H1 (cell line): ENCODE measurements at regions not wholly inside any gene's neighbourhood (a gene's known extent, or its start where the extent isn't known, plus 50 kb on each side); places are given as distances from the start of the nearest gene placed in this dataset.

Experiments used
- E2F6 ChIP-seq: IDR thresholded peaks from 2 replicates; pipeline ENCODE4 v1.6.1; 2012; ENCODE audit warnings: inconsistent platforms
- SP2 ChIP-seq: IDR thresholded peaks from 2 replicates; pipeline ENCODE4 v1.6.1; 2012; ENCODE audit warnings: mild to moderate bottlenecking, low read length, inconsistent platforms
- SUZ12 ChIP-seq: fragments of 200-600 bp; sonication (generic); IDR thresholded peaks from 2 replicates; pipeline ENCODE4 v1.6.1; 2012; ENCODE audit warnings: mild to moderate bottlenecking, inconsistent platforms, low read length, moderate library complexity, mixed read lengths
- TF ChIP-seq, protein P1 (sequence below): fragments of 300-600 bp; sonication (generic); IDR thresholded peaks from 2 replicates; pipeline ENCODE4 v1.7.1; 2012; ENCODE audit warnings: low read length, moderate library complexity, mild to moderate bottlenecking, inconsistent platforms; ENCODE audit not compliant: insufficient replicate concordance

DNA sequence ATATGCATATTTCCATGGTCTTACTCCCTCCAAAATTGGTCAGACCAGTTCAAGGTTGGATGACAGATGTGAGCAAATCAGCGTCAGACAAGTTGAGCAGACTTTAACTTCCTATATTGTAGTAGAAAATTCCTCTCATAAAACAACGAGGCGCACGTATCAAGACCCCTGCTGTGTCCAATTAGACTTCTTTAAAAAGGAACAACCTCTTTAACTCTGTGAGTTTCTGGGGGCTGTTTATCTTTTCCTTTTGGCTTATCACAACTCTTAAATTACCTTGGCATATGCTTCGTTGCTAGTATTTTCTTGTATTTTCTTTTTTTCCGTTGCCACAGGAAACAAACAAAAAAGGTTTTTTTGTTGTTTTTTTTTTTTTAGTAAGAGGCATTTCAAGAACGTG is 398.2 kb upstream of the WWC1 start (continued):
- TF ChIP-seq, protein P1, sequence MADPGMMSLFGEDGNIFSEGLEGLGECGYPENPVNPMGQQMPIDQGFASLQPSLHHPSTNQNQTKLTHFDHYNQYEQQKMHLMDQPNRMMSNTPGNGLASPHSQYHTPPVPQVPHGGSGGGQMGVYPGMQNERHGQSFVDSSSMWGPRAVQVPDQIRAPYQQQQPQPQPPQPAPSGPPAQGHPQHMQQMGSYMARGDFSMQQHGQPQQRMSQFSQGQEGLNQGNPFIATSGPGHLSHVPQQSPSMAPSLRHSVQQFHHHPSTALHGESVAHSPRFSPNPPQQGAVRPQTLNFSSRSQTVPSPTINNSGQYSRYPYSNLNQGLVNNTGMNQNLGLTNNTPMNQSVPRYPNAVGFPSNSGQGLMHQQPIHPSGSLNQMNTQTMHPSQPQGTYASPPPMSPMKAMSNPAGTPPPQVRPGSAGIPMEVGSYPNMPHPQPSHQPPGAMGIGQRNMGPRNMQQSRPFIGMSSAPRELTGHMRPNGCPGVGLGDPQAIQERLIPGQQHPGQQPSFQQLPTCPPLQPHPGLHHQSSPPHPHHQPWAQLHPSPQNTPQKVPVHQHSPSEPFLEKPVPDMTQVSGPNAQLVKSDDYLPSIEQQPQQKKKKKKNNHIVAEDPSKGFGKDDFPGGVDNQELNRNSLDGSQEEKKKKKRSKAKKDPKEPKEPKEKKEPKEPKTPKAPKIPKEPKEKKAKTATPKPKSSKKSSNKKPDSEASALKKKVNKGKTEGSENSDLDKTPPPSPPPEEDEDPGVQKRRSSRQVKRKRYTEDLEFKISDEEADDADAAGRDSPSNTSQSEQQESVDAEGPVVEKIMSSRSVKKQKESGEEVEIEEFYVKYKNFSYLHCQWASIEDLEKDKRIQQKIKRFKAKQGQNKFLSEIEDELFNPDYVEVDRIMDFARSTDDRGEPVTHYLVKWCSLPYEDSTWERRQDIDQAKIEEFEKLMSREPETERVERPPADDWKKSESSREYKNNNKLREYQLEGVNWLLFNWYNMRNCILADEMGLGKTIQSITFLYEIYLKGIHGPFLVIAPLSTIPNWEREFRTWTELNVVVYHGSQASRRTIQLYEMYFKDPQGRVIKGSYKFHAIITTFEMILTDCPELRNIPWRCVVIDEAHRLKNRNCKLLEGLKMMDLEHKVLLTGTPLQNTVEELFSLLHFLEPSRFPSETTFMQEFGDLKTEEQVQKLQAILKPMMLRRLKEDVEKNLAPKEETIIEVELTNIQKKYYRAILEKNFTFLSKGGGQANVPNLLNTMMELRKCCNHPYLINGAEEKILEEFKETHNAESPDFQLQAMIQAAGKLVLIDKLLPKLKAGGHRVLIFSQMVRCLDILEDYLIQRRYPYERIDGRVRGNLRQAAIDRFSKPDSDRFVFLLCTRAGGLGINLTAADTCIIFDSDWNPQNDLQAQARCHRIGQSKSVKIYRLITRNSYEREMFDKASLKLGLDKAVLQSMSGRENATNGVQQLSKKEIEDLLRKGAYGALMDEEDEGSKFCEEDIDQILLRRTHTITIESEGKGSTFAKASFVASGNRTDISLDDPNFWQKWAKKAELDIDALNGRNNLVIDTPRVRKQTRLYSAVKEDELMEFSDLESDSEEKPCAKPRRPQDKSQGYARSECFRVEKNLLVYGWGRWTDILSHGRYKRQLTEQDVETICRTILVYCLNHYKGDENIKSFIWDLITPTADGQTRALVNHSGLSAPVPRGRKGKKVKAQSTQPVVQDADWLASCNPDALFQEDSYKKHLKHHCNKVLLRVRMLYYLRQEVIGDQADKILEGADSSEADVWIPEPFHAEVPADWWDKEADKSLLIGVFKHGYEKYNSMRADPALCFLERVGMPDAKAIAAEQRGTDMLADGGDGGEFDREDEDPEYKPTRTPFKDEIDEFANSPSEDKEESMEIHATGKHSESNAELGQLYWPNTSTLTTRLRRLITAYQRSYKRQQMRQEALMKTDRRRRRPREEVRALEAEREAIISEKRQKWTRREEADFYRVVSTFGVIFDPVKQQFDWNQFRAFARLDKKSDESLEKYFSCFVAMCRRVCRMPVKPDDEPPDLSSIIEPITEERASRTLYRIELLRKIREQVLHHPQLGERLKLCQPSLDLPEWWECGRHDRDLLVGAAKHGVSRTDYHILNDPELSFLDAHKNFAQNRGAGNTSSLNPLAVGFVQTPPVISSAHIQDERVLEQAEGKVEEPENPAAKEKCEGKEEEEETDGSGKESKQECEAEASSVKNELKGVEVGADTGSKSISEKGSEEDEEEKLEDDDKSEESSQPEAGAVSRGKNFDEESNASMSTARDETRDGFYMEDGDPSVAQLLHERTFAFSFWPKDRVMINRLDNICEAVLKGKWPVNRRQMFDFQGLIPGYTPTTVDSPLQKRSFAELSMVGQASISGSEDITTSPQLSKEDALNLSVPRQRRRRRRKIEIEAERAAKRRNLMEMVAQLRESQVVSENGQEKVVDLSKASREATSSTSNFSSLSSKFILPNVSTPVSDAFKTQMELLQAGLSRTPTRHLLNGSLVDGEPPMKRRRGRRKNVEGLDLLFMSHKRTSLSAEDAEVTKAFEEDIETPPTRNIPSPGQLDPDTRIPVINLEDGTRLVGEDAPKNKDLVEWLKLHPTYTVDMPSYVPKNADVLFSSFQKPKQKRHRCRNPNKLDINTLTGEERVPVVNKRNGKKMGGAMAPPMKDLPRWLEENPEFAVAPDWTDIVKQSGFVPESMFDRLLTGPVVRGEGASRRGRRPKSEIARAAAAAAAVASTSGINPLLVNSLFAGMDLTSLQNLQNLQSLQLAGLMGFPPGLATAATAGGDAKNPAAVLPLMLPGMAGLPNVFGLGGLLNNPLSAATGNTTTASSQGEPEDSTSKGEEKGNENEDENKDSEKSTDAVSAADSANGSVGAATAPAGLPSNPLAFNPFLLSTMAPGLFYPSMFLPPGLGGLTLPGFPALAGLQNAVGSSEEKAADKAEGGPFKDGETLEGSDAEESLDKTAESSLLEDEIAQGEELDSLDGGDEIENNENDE, result no peak
- TF ChIP-seq SP2 (no peak), SUZ12 (no peak), E2F6 (no peak)
